KOPT-K1 (cell line): ENCODE measurements at regions not wholly inside any gene's neighbourhood (a gene's known extent, or its start where the extent isn't known, plus 50 kb on each side); places are given as distances from the start of the nearest gene placed in this dataset.
"Not testable (repeated sequence)": the region's sequence is repeated elsewhere in the genome, so short reads cannot be mapped to it uniquely, and the experiment has no call there.

Experiments used
- H3K27ac ChIP-seq: fragments of 200-600 bp; sonication (generic); 2 replicates; pipeline ENCODE4 v1.5.1; 2016; ENCODE audit warnings: antibody characterized with exemption, mild to moderate bottlenecking, low read depth, low read length; ENCODE audit not compliant: poor library complexity, severe bottlenecking
- H3K36me3 ChIP-seq: fragments of 200-600 bp; sonication (generic); 2 replicates; pipeline ENCODE4 v1.5.1; 2017; ENCODE audit warnings: antibody characterized with exemption, mild to moderate bottlenecking, low read length, moderate library complexity; ENCODE audit not compliant: insufficient read depth
- H3K9me3 ChIP-seq: fragments of 200-600 bp; sonication (generic); 2 replicates; pipeline ENCODE4 v1.5.1; 2017; ENCODE audit warnings: antibody characterized with exemption, low read length, mild to moderate bottlenecking; ENCODE audit not compliant: insufficient read depth, poor library complexity, severe bottlenecking

DNA sequence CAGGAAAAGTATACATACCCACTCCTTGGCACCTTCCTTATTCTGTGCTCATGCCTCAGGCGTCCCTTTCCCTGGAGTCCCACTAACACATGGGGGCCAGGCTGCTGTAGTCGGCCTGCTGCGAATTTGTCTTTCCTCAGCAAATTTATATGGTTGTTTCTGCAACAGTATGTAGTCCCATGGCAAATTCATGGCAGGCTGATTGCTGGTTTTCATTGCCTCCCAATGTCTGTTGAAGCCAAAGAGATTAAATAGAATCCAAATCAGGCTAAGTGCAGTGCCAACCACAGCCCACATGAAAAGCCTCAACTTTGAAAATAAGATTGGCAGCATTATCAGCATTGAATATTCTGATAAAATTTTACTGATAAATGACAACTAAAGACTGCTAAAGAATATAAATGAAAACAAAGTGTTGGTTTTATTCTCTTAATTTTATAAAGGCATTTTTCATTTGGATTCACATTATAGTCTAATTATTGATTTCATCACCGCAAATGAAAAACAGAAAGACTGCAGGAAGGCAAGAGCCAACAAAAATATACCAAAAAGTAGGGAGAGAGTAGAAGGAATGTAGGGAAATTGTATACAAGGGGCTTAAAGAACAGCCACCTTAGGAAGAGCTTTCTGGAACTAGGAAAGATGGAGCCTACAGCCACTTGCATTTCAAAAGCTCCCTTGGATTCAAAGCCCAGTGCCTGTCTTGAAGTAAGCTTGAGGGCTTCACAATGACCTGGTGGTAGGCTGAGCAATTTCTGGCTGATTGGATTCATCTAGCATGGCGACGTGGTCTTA is 283.7 kb upstream of the MMADHC start:
- no peak overlapping the region for H3K27ac ChIP-seq
- no peaks in the 10 kb centered on the region for H3K36me3 ChIP-seq
- H3K9me3 ChIP-seq, result no peaks in the 10 kb centered on the region

- no peaks in the 10 kb centered on the region for H3K9me3 ChIP-seq
Observed at GRCh38 chr2:149863227-149863626, 275.7 kb upstream of the MMADHC start.

DNA sequence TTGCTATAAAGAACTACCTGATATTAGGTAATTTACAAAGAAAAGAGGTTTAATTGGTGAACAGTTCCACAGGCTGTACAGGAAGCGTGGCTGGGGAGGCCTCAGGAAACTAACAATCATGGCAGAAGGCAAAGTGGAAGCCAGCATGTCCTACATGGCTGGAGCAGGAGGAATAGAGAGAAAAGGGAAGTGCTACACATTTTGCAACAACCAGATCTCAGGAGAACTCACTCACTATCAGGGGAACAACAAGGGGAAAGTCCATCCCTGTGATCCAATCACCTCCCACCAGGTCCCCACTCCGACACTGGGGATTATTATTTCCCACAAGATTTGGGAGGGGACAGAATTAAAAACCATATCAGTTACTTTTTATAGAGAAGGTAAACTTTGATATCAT is 273.5 kb upstream of the MMADHC start:
- H3K27ac ChIP-seq, result no peak overlapping the region
- no peaks in the 10 kb centered on the region for H3K9me3 ChIP-seq
- H3K36me3 ChIP-seq, result no peaks in the 10 kb centered on the region

More at GRCh38 chr2:149863227-149863626, 275.7 kb upstream of the MMADHC start:
- no peaks in the 10 kb centered on the region for H3K36me3 ChIP-seq
- no peak overlapping the region for H3K27ac ChIP-seq

- no peak overlapping the region for H3K27ac ChIP-seq
- no peaks in the 10 kb centered on the region for H3K9me3 ChIP-seq
- H3K36me3 ChIP-seq, result no peaks in the 10 kb centered on the region
Observed at GRCh38 chr2:149860276-149860921, 272.8 kb upstream of the MMADHC start.

DNA sequence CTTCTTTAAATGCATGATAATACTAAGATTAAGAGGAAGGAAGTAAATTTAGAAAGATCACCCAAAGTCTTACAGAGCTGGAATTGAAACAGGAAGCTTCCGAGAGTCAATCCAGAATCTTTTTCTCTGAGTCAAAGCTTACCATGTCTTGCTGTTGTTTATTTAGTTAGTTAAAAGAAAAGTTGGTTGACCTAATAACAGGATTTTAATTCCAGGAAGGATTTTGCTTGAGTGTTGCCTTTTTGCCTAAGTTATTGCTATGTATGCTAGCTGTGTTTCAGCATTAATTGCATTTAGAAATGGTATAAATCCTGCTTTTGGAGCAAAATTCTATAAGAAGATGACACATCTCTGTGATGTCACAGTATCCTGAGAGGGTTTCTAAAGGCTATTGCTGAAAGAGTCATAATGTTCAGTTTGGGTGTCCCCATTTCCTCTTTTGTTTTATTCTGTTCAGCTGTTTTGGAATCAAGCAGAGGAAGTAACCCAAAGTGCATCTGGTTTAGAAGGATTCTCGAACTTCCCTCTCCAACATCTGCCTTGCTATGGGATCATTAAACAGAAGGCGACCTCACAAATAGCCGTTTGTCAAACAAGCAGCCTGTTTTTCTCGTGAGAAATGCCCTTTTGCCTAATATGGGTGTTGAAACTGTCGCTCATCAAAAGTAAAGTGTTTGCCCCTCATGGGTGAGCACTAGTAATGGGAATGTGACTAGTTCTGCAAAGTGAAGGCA is 271.5 kb upstream of the MMADHC start:
- H3K36me3 ChIP-seq, result no peaks in the 10 kb centered on the region
- no peak overlapping the region for H3K27ac ChIP-seq
- H3K9me3 ChIP-seq, result no peaks in the 10 kb centered on the region

- H3K27ac ChIP-seq, result no peak overlapping the region
- no peaks in the 10 kb centered on the region for H3K36me3 ChIP-seq
- no peaks in the 10 kb centered on the region for H3K9me3 ChIP-seq
Observed at GRCh38 chr2:149858216-149858615, 270.6 kb upstream of the MMADHC start.

GRCh38 chr2:149857344-149857743 is 269.8 kb upstream of the MMADHC start:
- no peaks in the 10 kb centered on the region for H3K36me3 ChIP-seq
- H3K9me3 ChIP-seq, result no peaks in the 10 kb centered on the region
- H3K27ac ChIP-seq, result no peak overlapping the region

DNA sequence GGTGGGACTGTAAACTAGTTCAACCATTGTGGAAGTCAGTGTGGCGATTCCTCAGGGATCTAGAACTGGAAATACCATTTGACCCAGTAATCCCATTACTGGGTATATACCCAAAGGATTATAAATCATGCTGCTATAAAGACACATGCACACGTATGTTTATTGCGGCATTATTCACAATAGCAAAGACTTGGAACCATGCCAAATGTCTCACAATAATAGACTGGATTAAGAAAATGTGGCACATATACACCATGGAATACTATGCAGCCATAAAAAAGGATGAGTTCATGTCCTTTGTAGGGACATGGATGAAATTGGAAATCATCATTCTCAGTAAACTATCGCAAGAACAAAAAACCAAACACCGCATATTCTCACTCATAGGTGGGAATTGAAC is 268.3 kb upstream of the MMADHC start:
- H3K9me3 ChIP-seq, H3K36me3 ChIP-seq, H3K27ac ChIP-seq: not testable (repeated sequence)

DNA sequence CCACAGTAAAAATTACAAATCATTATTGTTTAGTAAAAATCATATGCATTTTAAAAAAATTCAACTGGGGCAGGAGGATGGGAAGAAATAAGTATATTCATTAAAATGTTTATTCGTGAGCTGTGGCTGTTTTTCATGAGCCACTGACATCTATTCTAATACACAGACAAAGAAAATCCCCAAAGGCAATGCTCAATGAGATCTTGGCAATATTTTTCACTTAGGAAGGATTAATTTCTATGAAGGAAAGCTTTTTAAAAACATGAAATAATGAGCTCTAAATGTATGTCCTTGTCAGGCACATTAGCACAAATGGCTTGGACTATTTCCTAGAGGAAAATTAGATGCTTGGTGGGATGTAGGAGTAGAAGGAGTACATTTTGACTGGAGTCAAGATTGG is 262.0 kb upstream of the MMADHC start:
- no peak overlapping the region for H3K27ac ChIP-seq
- no peaks in the 10 kb centered on the region for H3K36me3 ChIP-seq
- H3K9me3 ChIP-seq, result no peaks in the 10 kb centered on the region

GRCh38 chr2:149849136-149849535 is 261.6 kb upstream of the MMADHC start:
- H3K36me3 ChIP-seq, result no peaks in the 10 kb centered on the region
- H3K9me3 ChIP-seq, result no peaks in the 10 kb centered on the region
- H3K27ac ChIP-seq, result no peak overlapping the region

- Histone ChIP-seq H3K27ac (no peak overlapping the region), H3K36me3 (no peaks in the 10 kb centered on the region), H3K9me3 (no peaks in the 10 kb centered on the region)
Observed at GRCh38 chr2:149841396-149841795, 253.8 kb upstream of the MMADHC start.

- Histone ChIP-seq H3K27ac (no peak overlapping the region), H3K36me3 (no peaks in the 10 kb centered on the region), H3K9me3 (no peaks in the 10 kb centered on the region)
Observed at GRCh38 chr2:149832324-149832723, 244.7 kb upstream of the MMADHC start.

DNA sequence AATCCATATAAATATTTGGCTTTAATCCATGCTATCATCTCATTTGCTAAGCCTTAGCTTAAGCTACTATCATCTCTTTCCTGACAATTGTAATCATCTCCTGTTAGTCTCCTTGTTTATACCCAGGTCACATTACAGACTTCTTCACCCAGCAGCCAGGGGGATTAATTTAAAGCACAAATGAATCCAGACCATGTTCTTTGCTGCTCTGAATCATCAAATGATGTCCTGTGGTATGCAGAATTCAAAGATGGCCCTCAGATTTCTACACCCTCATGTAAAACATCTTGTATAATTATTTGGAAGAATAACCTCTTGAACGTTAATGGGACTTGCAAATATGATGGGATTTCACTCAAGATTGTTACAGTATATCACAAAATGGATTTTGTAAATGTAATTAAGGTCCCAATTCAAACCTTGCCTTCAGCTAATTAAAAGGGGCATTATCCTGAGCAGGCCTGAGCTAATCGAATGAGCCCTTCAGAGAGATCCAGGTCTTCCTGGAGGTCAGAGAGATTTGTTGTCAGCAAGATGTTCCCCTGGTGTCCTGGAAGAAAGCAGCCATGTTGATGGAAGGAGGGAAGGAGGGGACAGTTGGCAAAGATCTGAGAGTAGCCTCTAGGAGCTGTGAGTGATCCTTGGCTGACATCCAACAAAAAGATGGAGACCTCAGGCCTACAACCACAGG is 241.1 kb upstream of the MMADHC start:
- no peaks in the 10 kb centered on the region for H3K9me3 ChIP-seq
- no peaks in the 10 kb centered on the region for H3K36me3 ChIP-seq
- no peak overlapping the region for H3K27ac ChIP-seq

DNA sequence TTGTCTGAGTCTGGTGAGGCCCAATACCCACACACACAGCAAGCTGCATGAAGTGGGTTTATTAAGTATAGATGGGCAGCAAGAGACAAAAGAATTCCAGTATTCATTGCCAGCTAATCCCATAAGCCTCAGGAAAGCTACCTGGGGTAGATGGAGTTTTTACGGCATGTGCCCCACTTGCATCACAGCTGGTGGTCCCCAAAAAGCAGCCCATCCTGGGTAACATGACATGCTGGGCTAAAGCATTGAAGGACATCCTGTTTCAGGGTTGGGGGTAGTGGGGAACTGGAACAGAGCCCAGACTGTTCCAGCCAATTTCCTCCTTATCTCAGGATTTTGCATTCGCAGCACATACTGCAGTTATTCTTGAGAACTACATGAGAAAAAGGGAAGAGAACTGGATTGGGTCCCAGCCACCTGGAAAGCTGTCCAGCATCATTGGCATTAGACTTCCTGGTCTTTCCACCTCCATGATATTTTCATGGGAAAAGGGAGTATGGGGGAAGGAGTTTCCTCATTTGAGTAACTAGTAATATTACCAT is 240.1 kb upstream of the MMADHC start:
- Histone ChIP-seq H3K9me3 (no peaks in the 10 kb centered on the region), H3K36me3 (no peaks in the 10 kb centered on the region), H3K27ac (no peak overlapping the region)
